ENCODE measurements at regions not wholly inside any gene's neighbourhood (a gene's known extent, or its start where the extent isn't known, plus 50 kb on each side); places are given as distances from the start of the nearest gene placed in this dataset.

GRCh38 chr17:13268791-13269595, 251.2 kb upstream of the ELAC2 start (continued):
- no peak for TF ChIP-seq SP4 (IDR thresholded peaks at IDR 0.05; ENCODE audit: low read length)
- no peak for TF ChIP-seq GABPA (IDR thresholded peaks at IDR 0.05; ENCODE audit: borderline replicate concordance, insufficient read depth, low read length)
- no peak for TF ChIP-seq GTF2F1 (IDR thresholded peaks at IDR 0.05; ENCODE audit: borderline replicate concordance, low read depth, low read length)
- TF ChIP-seq NANOG (IDR thresholded peaks at IDR 0.05; ENCODE audit: insufficient read depth, low read depth, low read length, poor library complexity, severe bottlenecking) = no peak
- TF ChIP-seq POLR2AphosphoS5 (IDR thresholded peaks at IDR 0.05; ENCODE audit: low read depth, low read length) = no peak
- TF ChIP-seq SIX5 (IDR thresholded peaks at IDR 0.05; ENCODE audit: low read depth, low read length) = no peak
- no peak for TF ChIP-seq HDAC2 (IDR thresholded peaks at IDR 0.05; ENCODE audit: borderline replicate concordance in 1 of 2, low read depth in 2 of 2, low read length in 2 of 2)
